DND-41 (cell line): ENCODE measurements at regions not wholly inside any gene's neighbourhood (a gene's known extent, or its start where the extent isn't known, plus 50 kb on each side); places are given as distances from the start of the nearest gene placed in this dataset.

Source experiments
- ATAC-seq: fragments of 200-7000 bp; cut with Tn5 transposase; 3 replicates; pipeline ENCODE4 v1.9.1; 2021; ENCODE audit warnings: low read depth; ENCODE audit not compliant: insufficient read depth
- DNase-seq: peaks from one replicate; pipeline ENCODE4 v3.0.0-alpha.2; 2020
- H2AFZ ChIP-seq: 2 replicates; pipeline ENCODE4 v1.6.0; 2012; ENCODE audit warnings: low read depth, low read length
- H3K27ac ChIP-seq: 2 replicates; pipeline ENCODE4 v1.5.1; 2012; ENCODE audit warnings: low read length, inconsistent platforms
- H3K27me3 ChIP-seq: fragments of 200-600 bp; sonication (generic); 2 replicates; pipeline ENCODE4 v1.6.0; 2012; ENCODE audit warnings: low read length, mild to moderate bottlenecking, inconsistent platforms; ENCODE audit not compliant: insufficient read depth, poor library complexity
- H3K36me3 ChIP-seq: 2 replicates; pipeline ENCODE4 v1.5.1; 2012; ENCODE audit warnings: low read length, inconsistent platforms; ENCODE audit not compliant: insufficient read depth
- H3K4me1 ChIP-seq: 2 replicates; pipeline ENCODE4 v1.5.1; 2012; ENCODE audit warnings: mild to moderate bottlenecking, low read length; ENCODE audit not compliant: insufficient read depth
- H3K4me2 ChIP-seq: 2 replicates; pipeline ENCODE4 v1.6.0; 2012; ENCODE audit warnings: mild to moderate bottlenecking, moderate library complexity, low read length, inconsistent platforms; ENCODE audit not compliant: insufficient read depth
- H3K4me3 ChIP-seq, 2 experiments: fragments of 200-600 bp in 1 of 2; shearing (Covaris generic) in 1 of 2; 2 replicates each; pipeline ENCODE4 v1.5.1; 2012 to 2016; ENCODE audit warnings: inconsistent platforms in 2 of 2, low read length in 2 of 2, mild to moderate bottlenecking in 2 of 2, low read depth in 1 of 2, moderate library complexity in 1 of 2
- H3K79me2 ChIP-seq: 2 replicates; pipeline ENCODE4 v1.6.0; 2012; ENCODE audit warnings: low read length, inconsistent platforms; ENCODE audit not compliant: insufficient read depth
- H3K9ac ChIP-seq: 2 replicates; pipeline ENCODE4 v1.6.0; 2012; ENCODE audit warnings: low read depth, mild to moderate bottlenecking, inconsistent platforms, low read length, moderate library complexity
- H3K9me3 ChIP-seq: 2 replicates; pipeline ENCODE4 v1.5.1; 2012; ENCODE audit warnings: low read length, moderate library complexity, mild to moderate bottlenecking, inconsistent platforms; ENCODE audit not compliant: insufficient read depth, severe bottlenecking
- H4K20me1 ChIP-seq: 2 replicates; pipeline ENCODE4 v1.6.0; 2012; ENCODE audit warnings: low read length; ENCODE audit not compliant: insufficient read depth
- CTCF ChIP-seq: IDR thresholded peaks from 2 replicates; pipeline ENCODE4 v1.5.1; 2012; ENCODE audit warnings: borderline replicate concordance, low read length, moderate library complexity, mild to moderate bottlenecking; ENCODE audit not compliant: poor library complexity, severe bottlenecking; ENCODE audit errors: extremely low read depth
- EZH2 ChIP-seq: IDR thresholded peaks from 3 replicates; pipeline ENCODE4 v1.6.1; 2012; ENCODE audit warnings: borderline replicate concordance, low read depth, mild to moderate bottlenecking, moderate library complexity, low read length, inconsistent platforms; ENCODE audit not compliant: severe bottlenecking

- Histone ChIP-seq H3K27me3 (no peaks in the 10 kb centered on the region), H3K4me1 (no peaks in the 10 kb centered on the region), H3K36me3 (no peaks in the 10 kb centered on the region), H3K9me3 (no peaks in the 10 kb centered on the region), H4K20me1 (no peaks in the 10 kb centered on the region), H3K4me2 (no peak overlapping the region), H3K4me3 (no peak overlapping the region), H3K79me2 (no peaks in the 10 kb centered on the region), H2AFZ (no peak overlapping the region), H3K9ac (no peak overlapping the region), H3K27ac (no peak overlapping the region)
- no peak for ATAC-seq
- TF ChIP-seq CTCF (no peak), EZH2 (no peak)
- DNase-seq = no peak
Observed at GRCh38 chr12:114949058-114949820, 265.3 kb upstream of the TBX3 start.

- no peak for ATAC-seq
- Histone ChIP-seq H3K4me1 (no peaks in the 10 kb centered on the region), H3K4me3 (no peak overlapping the region), H4K20me1 (no peaks in the 10 kb centered on the region), H3K27ac (no peak overlapping the region), H3K27me3 (no peaks in the 10 kb centered on the region), H3K9me3 (no peaks in the 10 kb centered on the region), H3K9ac (no peak overlapping the region), H3K36me3 (no peaks in the 10 kb centered on the region), H2AFZ (no peak overlapping the region), H3K79me2 (no peaks in the 10 kb centered on the region), H3K4me2 (no peak overlapping the region)
- no peak for TF ChIP-seq EZH2
- TF ChIP-seq CTCF = no peak
- no peak for DNase-seq
Observed at GRCh38 chr12:114945351-114945750, 261.4 kb upstream of the TBX3 start.

GRCh38 chr12:114944736-114945135 lies 260.8 kb upstream of the TBX3 start:
- Histone ChIP-seq H3K4me3 (no peak overlapping the region), H4K20me1 (no peaks in the 10 kb centered on the region), H3K9me3 (no peaks in the 10 kb centered on the region), H3K9ac (no peak overlapping the region), H3K79me2 (no peaks in the 10 kb centered on the region), H3K4me1 (no peaks in the 10 kb centered on the region), H3K27me3 (no peaks in the 10 kb centered on the region), H2AFZ (no peak overlapping the region), H3K36me3 (no peaks in the 10 kb centered on the region), H3K27ac (no peak overlapping the region), H3K4me2 (no peak overlapping the region)
- TF ChIP-seq EZH2 (no peak), CTCF (no peak)
- DNase-seq (no peak), ATAC-seq (no peak)

GRCh38 chr12:114943601-114944000 lies 259.6 kb upstream of the TBX3 start:
- H3K4me1 ChIP-seq = no peaks in the 10 kb centered on the region
- no peak for ATAC-seq
- no peaks in the 10 kb centered on the region for H3K79me2 ChIP-seq
- no peaks in the 10 kb centered on the region for H3K9me3 ChIP-seq
- H3K4me2 ChIP-seq = no peak overlapping the region
- no peak for DNase-seq
- no peak overlapping the region for H3K9ac ChIP-seq
- H3K27me3 ChIP-seq = no peaks in the 10 kb centered on the region
- no peak overlapping the region for H3K27ac ChIP-seq
- no peak overlapping the region for H3K4me3 ChIP-seq
- no peaks in the 10 kb centered on the region for H4K20me1 ChIP-seq
- no peaks in the 10 kb centered on the region for H3K36me3 ChIP-seq
- TF ChIP-seq EZH2 = no peak
- no peak for TF ChIP-seq CTCF
- H2AFZ ChIP-seq = no peak overlapping the region
